NT2/D1 (cell line): ENCODE measurements at regions not wholly inside any gene's neighbourhood (a gene's known extent, or its start where the extent isn't known, plus 50 kb on each side); places are given as distances from the start of the nearest gene placed in this dataset.
"Not testable (repeated sequence)": the region's sequence is repeated elsewhere in the genome, so short reads cannot be mapped to it uniquely, and the experiment has no call there.

Experiments
- DNase-seq: peaks from one replicate; pipeline ENCODE4 v3.0.0-alpha.2; 2011; ENCODE audit warnings: low read depth, low spot score
- H3K27me3 ChIP-seq: 2 replicates; pipeline ENCODE4 v1.6.0; 2011; ENCODE audit warnings: mild to moderate bottlenecking; ENCODE audit not compliant: insufficient read length, insufficient read depth
- H3K36me3 ChIP-seq: 2 replicates; pipeline ENCODE4 v1.6.1; 2011; ENCODE audit warnings: mild to moderate bottlenecking, low read length, mixed read lengths; ENCODE audit not compliant: insufficient read depth, insufficient read length
- H3K4me1 ChIP-seq: 2 replicates; pipeline ENCODE4 v1.5.1; 2011; ENCODE audit not compliant: insufficient read depth, insufficient read length
- H3K4me3 ChIP-seq: 2 replicates; pipeline ENCODE4 v1.5.1; 2011; ENCODE audit warnings: low read depth; ENCODE audit not compliant: insufficient read length
- H3K9ac ChIP-seq: 2 replicates; pipeline ENCODE4 v1.6.0; 2011; ENCODE audit warnings: low read depth; ENCODE audit not compliant: insufficient read length
- H3K9me3 ChIP-seq: 2 replicates; pipeline ENCODE4 v1.5.1; 2011; ENCODE audit warnings: mild to moderate bottlenecking, low read length; ENCODE audit not compliant: insufficient read depth
- SUZ12 ChIP-seq: IDR thresholded peaks from 2 replicates; pipeline ENCODE4 v1.6.1; 2011; ENCODE audit not compliant: insufficient read length, insufficient read depth; ENCODE audit errors: extremely low read depth
- YY1 ChIP-seq: IDR thresholded peaks from 2 replicates; pipeline ENCODE4 v1.6.1; 2011; ENCODE audit not compliant: insufficient read length, insufficient read depth
- ZNF274 ChIP-seq: IDR thresholded peaks from 2 replicates; pipeline ENCODE4 v1.6.1; 2011; ENCODE audit warnings: mild to moderate bottlenecking, low read depth, low read length

GRCh38 chr1:185556561-185556960 is 177.6 kb upstream of the HMCN1 start:
- Histone ChIP-seq H3K36me3 (no peaks in the 10 kb centered on the region), H3K9ac (no peak overlapping the region), H3K27me3 (no peaks in the 10 kb centered on the region), H3K4me1 (no peaks in the 10 kb centered on the region), H3K4me3 (no peak overlapping the region), H3K9me3 (no peaks in the 10 kb centered on the region)
- TF ChIP-seq SUZ12 (no peak), YY1 (no peak), ZNF274 (no peak)
- no peak for DNase-seq

GRCh38 chr1:185555743-185556142 is 178.4 kb upstream of the HMCN1 start:
- Histone ChIP-seq H3K36me3 (no peaks in the 10 kb centered on the region), H3K9ac (no peak overlapping the region), H3K4me3 (no peak overlapping the region), H3K9me3 (no peaks in the 10 kb centered on the region), H3K4me1 (no peaks in the 10 kb centered on the region), H3K27me3 (no peaks in the 10 kb centered on the region)
- TF ChIP-seq SUZ12 (no peak), ZNF274 (no peak), YY1 (no peak)
- no peak for DNase-seq

GRCh38 chr1:185551008-185551407 is 183.2 kb upstream of the HMCN1 start:
- no peak for TF ChIP-seq SUZ12
- no peak for TF ChIP-seq YY1
- TF ChIP-seq ZNF274 = no peak
- Histone ChIP-seq H3K4me1 (no peaks in the 10 kb centered on the region), H3K9me3 (no peaks in the 10 kb centered on the region), H3K36me3 (no peaks in the 10 kb centered on the region), H3K27me3 (no peaks in the 10 kb centered on the region), H3K9ac (no peak overlapping the region), H3K4me3 (no peak overlapping the region)
- DNase-seq = no peak

- TF ChIP-seq YY1 (no peak), SUZ12 (no peak), ZNF274 (no peak)
- no peak overlapping the region for H3K4me3 ChIP-seq
- no peaks in the 10 kb centered on the region for H3K27me3 ChIP-seq
- no peaks in the 10 kb centered on the region for H3K36me3 ChIP-seq
- no peaks in the 10 kb centered on the region for H3K9me3 ChIP-seq
- no peak for DNase-seq
- no peak overlapping the region for H3K9ac ChIP-seq
- H3K4me1 ChIP-seq = no peaks in the 10 kb centered on the region
Observed at GRCh38 chr1:185549906-185550305, 184.3 kb upstream of the HMCN1 start.

- Histone ChIP-seq H3K27me3 (no peaks in the 10 kb centered on the region), H3K9me3 (no peaks in the 10 kb centered on the region; the same call in 1 of the 2 replicates)
- TF ChIP-seq ZNF274 = no peak
- TF ChIP-seq SUZ12 = no peak
- no peak for TF ChIP-seq YY1
Observed at GRCh38 chr1:185546029-185546428, 188.2 kb upstream of the HMCN1 start.

GRCh38 chr1:185541871-185542301 is 192.3 kb upstream of the HMCN1 start:
- no peaks in the 10 kb centered on the region for H3K36me3 ChIP-seq
- H3K9me3 ChIP-seq = peaks cover 28% of the 10 kb centered on the region
- no peak for DNase-seq
- no peaks in the 10 kb centered on the region for H3K4me1 ChIP-seq
- H3K4me3 ChIP-seq = no peak overlapping the region
- no peaks in the 10 kb centered on the region for H3K27me3 ChIP-seq
- no peak for TF ChIP-seq ZNF274
- no peak for TF ChIP-seq SUZ12
- no peak for TF ChIP-seq YY1
- H3K9ac ChIP-seq = no peak overlapping the region

More at GRCh38 chr1:185546029-185546428, 188.2 kb upstream of the HMCN1 start:
- no peak for DNase-seq
- H3K9ac ChIP-seq = no peak overlapping the region
- H3K4me1 ChIP-seq = no peaks in the 10 kb centered on the region
- no peak overlapping the region for H3K4me3 ChIP-seq
- no peaks in the 10 kb centered on the region for H3K36me3 ChIP-seq

- H3K4me3 ChIP-seq = no peak overlapping the region
- TF ChIP-seq SUZ12 (no peak), ZNF274 (no peak), YY1 (no peak)
- no peaks in the 10 kb centered on the region for H3K27me3 ChIP-seq
- DNase-seq = no peak
- peaks cover 29% of the 10 kb centered on the region for H3K9me3 ChIP-seq
- no peaks in the 10 kb centered on the region for H3K4me1 ChIP-seq
- no peak overlapping the region for H3K9ac ChIP-seq
- H3K36me3 ChIP-seq = no peaks in the 10 kb centered on the region
Observed at GRCh38 chr1:185540295-185540694, 193.9 kb upstream of the HMCN1 start.

- peaks cover 29% of the 10 kb centered on the region for H3K9me3 ChIP-seq
- no peak overlapping the region for H3K4me3 ChIP-seq
- H3K9ac ChIP-seq = no peak overlapping the region
- no peak for DNase-seq
- H3K27me3 ChIP-seq = no peaks in the 10 kb centered on the region
- H3K36me3 ChIP-seq = no peaks in the 10 kb centered on the region
- TF ChIP-seq YY1 = no peak
- no peak for TF ChIP-seq SUZ12
- TF ChIP-seq ZNF274 = no peak
- no peaks in the 10 kb centered on the region for H3K4me1 ChIP-seq
Observed at GRCh38 chr1:185539277-185539943, 194.8 kb upstream of the HMCN1 start.

- peak; percentile 36 for DNase-seq
- not testable (repeated sequence) for H3K9ac ChIP-seq
Observed at GRCh38 chr1:185538309-185538898, 195.8 kb upstream of the HMCN1 start.

More at GRCh38 chr1:185538309-185538898, 195.8 kb upstream of the HMCN1 start:
- H3K4me1 ChIP-seq, H3K36me3 ChIP-seq, H3K27me3 ChIP-seq, H3K4me3 ChIP-seq: not testable (repeated sequence)
- H3K9me3 ChIP-seq = peaks cover 29% of the 10 kb centered on the region
